ENCODE measurements at regions not wholly inside any gene's neighbourhood (a gene's known extent, or its start where the extent isn't known, plus 50 kb on each side); places are given as distances from the start of the nearest gene placed in this dataset.

DNA sequence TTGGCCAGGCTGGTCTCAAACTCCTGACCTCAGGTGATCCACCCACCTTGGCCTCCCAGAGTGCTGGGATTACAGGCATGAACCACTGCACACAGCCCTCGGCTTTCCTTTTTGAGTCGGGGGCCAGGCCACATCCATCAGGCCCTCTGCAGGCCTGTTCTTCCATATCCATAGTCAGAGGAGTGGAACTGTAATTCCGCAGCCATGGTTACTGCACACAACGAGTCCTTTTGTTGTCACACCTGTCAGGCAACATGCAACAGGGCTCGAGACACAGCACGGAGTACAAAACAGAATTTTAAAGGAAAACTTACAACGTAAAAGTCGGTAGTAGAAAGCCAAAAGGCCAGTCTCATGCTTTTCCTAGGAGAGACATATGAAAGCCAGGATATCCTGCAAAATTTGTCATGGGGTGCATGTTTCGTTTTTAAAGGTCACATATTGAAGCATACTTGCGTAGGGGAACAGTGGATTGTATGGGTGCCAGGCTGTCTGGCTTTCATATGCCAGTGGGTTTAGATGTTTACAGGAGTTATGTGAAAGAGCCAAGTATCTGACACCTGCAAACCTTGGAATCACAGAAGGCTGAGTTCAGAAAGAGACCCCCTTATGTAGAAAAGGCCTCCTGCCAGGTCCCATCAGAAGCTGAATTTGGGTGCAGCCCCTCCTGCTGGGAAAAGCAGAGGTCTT, 63.2 kb upstream of the LPP start:
- Histone ChIP-seq H3K9ac (ENCODE audit: low read length) (no peak overlapping the region), H3K4me1 (ENCODE audit: control insufficient read depth, low read depth, low read length) (no peaks in the 10 kb centered on the region), H3K36me3 (ENCODE audit: control insufficient read depth, low read depth, low read length) (no peaks in the 10 kb centered on the region), H3K9me3 (ENCODE audit: control insufficient read depth, low read depth, low read length) (no peaks in the 10 kb centered on the region), H3K27ac (ENCODE audit: low read length) (no peak overlapping the region), H3K27me3 (ENCODE audit: control insufficient read depth, insufficient read depth, low read length) (no peaks in the 10 kb centered on the region), H3K4me3 (ENCODE audit: low read length) (no peak overlapping the region)

DNA sequence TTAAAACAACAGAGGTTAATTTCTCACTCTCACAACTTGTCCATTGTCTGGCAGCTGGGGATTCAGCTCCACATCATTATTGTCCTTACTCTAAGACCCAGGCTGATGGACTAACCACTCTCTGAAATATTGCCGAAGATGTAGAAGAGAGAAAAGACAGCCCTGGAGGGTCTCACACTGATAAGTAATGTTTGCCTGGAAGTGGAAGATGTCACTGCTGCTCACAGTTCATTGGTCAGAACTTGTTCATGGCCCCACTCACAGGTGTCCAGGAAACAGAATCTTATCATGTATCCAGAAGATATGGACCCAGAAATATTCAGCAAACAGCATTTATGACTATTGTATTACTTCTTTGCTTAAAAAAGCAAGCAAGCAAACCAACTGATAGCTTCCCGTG, 62.2 kb upstream of the LPP start:
- no peak overlapping the region for H3K27ac ChIP-seq (ENCODE audit: low read length)
- no peaks in the 10 kb centered on the region for H3K9me3 ChIP-seq (ENCODE audit: control insufficient read depth, low read depth, low read length)
- H3K4me3 ChIP-seq (ENCODE audit: low read length), result no peak overlapping the region
- no peaks in the 10 kb centered on the region for H3K27me3 ChIP-seq (ENCODE audit: control insufficient read depth, insufficient read depth, low read length)
- H3K4me1 ChIP-seq (ENCODE audit: control insufficient read depth, low read depth, low read length), result no peaks in the 10 kb centered on the region
- H3K9ac ChIP-seq (ENCODE audit: low read length), result no peak overlapping the region
- H3K36me3 ChIP-seq (ENCODE audit: control insufficient read depth, low read depth, low read length), result no peaks in the 10 kb centered on the region

DNA sequence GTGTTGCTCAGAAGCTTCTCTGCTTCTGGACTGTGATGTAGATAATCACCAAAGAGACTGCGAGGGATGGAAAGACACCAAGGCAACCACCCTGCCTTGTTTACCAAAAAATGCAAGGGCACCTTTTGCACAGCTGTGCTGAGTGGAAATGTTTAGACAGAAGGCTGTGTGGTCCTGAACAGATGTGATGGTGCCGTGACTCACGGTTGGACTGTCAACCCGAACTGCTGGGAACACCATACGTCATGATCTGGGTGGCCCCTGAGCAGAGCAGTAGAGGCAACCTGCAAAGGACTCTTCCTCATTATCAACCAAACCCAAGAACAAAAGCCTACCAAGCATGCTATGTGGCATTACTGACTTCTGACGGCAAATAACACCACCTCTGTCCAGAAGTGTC, 61.3 kb upstream of the LPP start:
- no peak overlapping the region for H3K9ac ChIP-seq (ENCODE audit: low read length)
- H3K4me1 ChIP-seq (ENCODE audit: control insufficient read depth, low read depth, low read length), result no peaks in the 10 kb centered on the region
- H3K9me3 ChIP-seq (ENCODE audit: control insufficient read depth, low read depth, low read length), result no peaks in the 10 kb centered on the region
- H3K27ac ChIP-seq (ENCODE audit: low read length), result no peak overlapping the region
- no peaks in the 10 kb centered on the region for H3K27me3 ChIP-seq (ENCODE audit: control insufficient read depth, insufficient read depth, low read length)
- H3K36me3 ChIP-seq (ENCODE audit: control insufficient read depth, low read depth, low read length), result no peaks in the 10 kb centered on the region
- H3K4me3 ChIP-seq (ENCODE audit: low read length), result no peak overlapping the region

DNA sequence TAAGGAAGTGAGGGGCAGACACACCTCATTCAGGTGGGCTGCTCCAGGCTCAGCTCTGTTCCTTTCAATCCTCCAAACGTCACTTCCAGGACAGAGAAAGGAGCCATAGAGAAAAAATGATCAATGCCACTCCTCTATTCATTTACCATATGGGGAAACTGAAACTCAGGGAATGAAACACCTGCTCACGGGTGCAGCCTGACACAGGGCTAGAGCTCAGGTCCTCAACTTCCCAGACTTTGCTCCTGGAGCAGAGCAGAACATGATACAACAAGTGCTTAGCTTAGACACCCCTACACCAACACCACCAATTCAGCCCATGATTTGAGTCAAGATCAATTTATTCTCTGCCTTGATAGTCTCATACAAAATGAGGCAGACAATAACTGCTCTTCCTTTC, 58.5 kb upstream of the LPP start:
- H3K27ac ChIP-seq (ENCODE audit: low read length), result no peak overlapping the region
- H3K36me3 ChIP-seq (ENCODE audit: control insufficient read depth, low read depth, low read length), result no peaks in the 10 kb centered on the region
- no peaks in the 10 kb centered on the region for H3K4me1 ChIP-seq (ENCODE audit: control insufficient read depth, low read depth, low read length)
- H3K27me3 ChIP-seq (ENCODE audit: control insufficient read depth, insufficient read depth, low read length), result no peaks in the 10 kb centered on the region
- H3K4me3 ChIP-seq (ENCODE audit: low read length), result no peak overlapping the region
- H3K9me3 ChIP-seq (ENCODE audit: control insufficient read depth, low read depth, low read length), result no peaks in the 10 kb centered on the region
- no peak overlapping the region for H3K9ac ChIP-seq (ENCODE audit: low read length)

DNA sequence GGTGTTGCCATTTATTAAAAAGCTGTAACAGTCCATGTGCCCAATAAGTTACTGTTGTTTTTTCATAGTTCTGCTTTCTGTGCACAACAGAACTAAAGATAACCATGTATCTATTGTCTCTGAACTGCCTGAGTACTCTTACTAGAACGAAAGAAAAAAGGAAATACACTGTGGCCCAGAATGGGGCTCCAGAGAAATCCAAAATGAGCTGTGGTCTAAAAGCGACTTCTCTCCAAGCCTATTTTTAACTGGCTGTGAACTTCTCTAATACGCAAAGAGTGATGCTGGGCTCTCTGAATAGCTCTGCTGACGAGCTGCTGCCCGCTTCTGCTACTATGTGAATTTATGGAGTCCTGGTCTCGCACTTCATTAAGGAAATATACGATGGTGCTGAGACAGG, 56.2 kb upstream of the LPP start:
- H3K27ac ChIP-seq (ENCODE audit: low read length), result no peak overlapping the region
- H3K4me1 ChIP-seq (ENCODE audit: control insufficient read depth, low read depth, low read length), result no peaks in the 10 kb centered on the region
- H3K36me3 ChIP-seq (ENCODE audit: control insufficient read depth, low read depth, low read length), result no peaks in the 10 kb centered on the region
- H3K9me3 ChIP-seq (ENCODE audit: control insufficient read depth, low read depth, low read length), result no peaks in the 10 kb centered on the region
- H3K27me3 ChIP-seq (ENCODE audit: control insufficient read depth, insufficient read depth, low read length), result no peaks in the 10 kb centered on the region
- no peak overlapping the region for H3K4me3 ChIP-seq (ENCODE audit: low read length)
- no peak overlapping the region for H3K9ac ChIP-seq (ENCODE audit: low read length)

DNA sequence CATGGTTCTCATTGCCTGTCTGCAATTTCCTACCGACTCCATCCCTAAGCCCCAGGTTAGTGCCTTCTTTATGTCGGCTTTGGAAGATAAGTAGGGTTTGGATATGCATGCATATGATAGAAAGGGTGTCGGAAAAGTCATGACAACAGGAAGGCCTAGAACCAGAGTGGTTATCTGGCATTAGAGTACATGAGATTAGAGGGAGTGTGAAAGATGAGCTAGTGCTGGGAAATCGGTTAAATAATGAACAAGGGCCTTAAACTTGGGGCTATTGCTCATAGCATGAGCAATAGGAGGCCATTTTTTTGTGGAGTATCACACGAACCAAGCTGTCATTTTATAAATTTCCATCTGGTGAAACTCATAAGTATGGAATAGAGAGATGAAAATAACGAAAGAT, 54.0 kb upstream of the LPP start:
- no peaks in the 10 kb centered on the region for H3K9me3 ChIP-seq (ENCODE audit: control insufficient read depth, low read depth, low read length)
- H3K4me1 ChIP-seq (ENCODE audit: control insufficient read depth, low read depth, low read length), result no peaks in the 10 kb centered on the region
- H3K27ac ChIP-seq (ENCODE audit: low read length), result no peak overlapping the region
- H3K9ac ChIP-seq (ENCODE audit: low read length), result no peak overlapping the region
- H3K27me3 ChIP-seq (ENCODE audit: control insufficient read depth, insufficient read depth, low read length), result no peaks in the 10 kb centered on the region
- no peaks in the 10 kb centered on the region for H3K36me3 ChIP-seq (ENCODE audit: control insufficient read depth, low read depth, low read length)
- no peak overlapping the region for H3K4me3 ChIP-seq (ENCODE audit: low read length)

DNA sequence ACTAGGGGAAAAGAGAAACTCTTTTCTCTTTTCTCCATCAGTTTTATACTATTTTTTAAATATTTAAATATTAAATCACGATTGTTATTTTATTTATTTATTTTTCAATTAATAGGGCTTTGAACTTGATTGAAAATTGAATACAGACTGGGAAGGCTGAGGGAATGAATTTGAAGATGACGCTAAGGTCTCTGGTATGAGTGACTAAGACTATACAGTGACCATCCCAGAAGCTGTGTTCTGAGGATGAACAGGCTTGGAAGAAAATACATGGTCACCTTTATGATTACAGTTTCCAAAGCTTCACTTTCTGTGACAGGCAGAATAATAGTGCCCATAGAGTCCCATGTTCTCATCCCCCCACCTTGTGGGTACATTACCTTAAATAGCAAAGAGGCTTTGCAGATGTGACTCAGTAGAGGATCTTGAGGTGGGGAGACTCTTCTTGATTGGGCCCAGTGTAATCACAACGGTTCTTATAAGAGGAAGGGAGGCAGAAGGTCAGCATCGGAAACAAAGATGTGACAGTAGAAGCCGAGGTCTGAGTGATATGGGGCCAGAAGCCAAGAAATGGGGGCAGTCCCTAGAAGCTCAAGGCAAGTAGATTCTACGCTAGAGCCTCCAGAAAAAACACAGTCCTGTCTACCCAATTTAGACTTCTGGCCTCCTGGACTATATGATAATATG, 51.0 kb upstream of the LPP start:
- no peaks in the 10 kb centered on the region for H3K36me3 ChIP-seq (ENCODE audit: control insufficient read depth, low read depth, low read length)
- H3K27ac ChIP-seq (ENCODE audit: low read length), result no peak overlapping the region
- no peak overlapping the region for H3K9ac ChIP-seq (ENCODE audit: low read length)
- H3K4me3 ChIP-seq (ENCODE audit: low read length), result no peak overlapping the region
- peaks cover 13% of the 10 kb centered on the region for H3K4me1 ChIP-seq (ENCODE audit: control insufficient read depth, low read depth, low read length)
- H3K9me3 ChIP-seq (ENCODE audit: control insufficient read depth, low read depth, low read length), result no peaks in the 10 kb centered on the region
- H3K27me3 ChIP-seq (ENCODE audit: control insufficient read depth, insufficient read depth, low read length), result peaks cover 9% of the 10 kb centered on the region

DNA sequence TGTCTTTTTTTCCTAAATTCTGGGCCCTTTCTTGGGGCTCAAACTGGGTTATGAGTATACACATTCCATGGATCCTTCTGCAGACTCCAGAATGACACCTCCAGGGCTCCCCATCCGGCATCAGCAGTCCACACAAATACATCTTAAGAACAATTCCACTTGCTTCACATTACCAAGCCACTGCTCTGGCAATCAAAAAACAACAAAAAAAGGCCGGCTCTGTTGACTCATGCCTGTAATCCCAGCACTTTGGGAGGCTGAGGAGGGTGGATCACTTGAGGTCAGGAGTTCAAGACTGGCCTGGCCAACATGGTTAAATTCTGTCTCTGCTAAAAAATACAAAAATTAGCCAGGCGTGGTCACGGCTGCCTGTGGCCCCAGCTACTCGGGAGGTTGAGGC, 49.9 kb upstream of the LPP start:
- Histone ChIP-seq H3K9me3 (ENCODE audit: control insufficient read depth, low read depth, low read length) (no peaks in the 10 kb centered on the region), H3K4me1 (ENCODE audit: control insufficient read depth, low read depth, low read length) (peaks cover 13% of the 10 kb centered on the region), H3K4me3 (ENCODE audit: low read length) (no peak overlapping the region), H3K27me3 (ENCODE audit: control insufficient read depth, insufficient read depth, low read length) (peaks cover 9% of the 10 kb centered on the region), H3K9ac (ENCODE audit: low read length) (no peak overlapping the region), H3K27ac (ENCODE audit: low read length) (no peak overlapping the region), H3K36me3 (ENCODE audit: control insufficient read depth, low read depth, low read length) (no peaks in the 10 kb centered on the region)
